MCF 10A (cell line): ENCODE measurements at regions not wholly inside any gene's neighbourhood (a gene's known extent, or its start where the extent isn't known, plus 50 kb on each side); places are given as distances from the start of the nearest gene placed in this dataset.
A peak's percentile ranks its signal among the peaks of the same experiment; 100 is the strongest.

ENCODE experiments used
- BruUV-seq: library from RNA; stranded (reverse); fragments of 400-500 nt; replicated peaks from 2 replicates; lab custom pipeline; 2021; lab: Mats Ljungman, UMichigan
- CTCF ChIA-PET: fragments of 300-600 bp; sonication (Branson Sonifier 250); formaldehyde crosslinking; extraction: SDS; loops from one replicate; lab custom pipeline; 2021; ENCODE audit warnings: antibody characterized with exemption, inconsistent platforms; lab: Yijun Ruan, JAX
- POLR2A ChIA-PET: fragments of 300-600, 350-650 bp; sonication (Branson Sonifier 250); formaldehyde crosslinking; extraction: SDS; loops from one replicate; lab custom pipeline; 2020; ENCODE audit warnings: antibody characterized with exemption, inconsistent platforms; lab: Yijun Ruan, JAX
- DNase-seq: peaks from one replicate; pipeline ENCODE4 v3.0.0-alpha.2; 2018; ENCODE audit not compliant: unreplicated experiment
- H3K27ac Mint-ChIP-seq: one replicate; pipeline ENCODE4 v1.8.0; 2022; ENCODE audit warnings: mild to moderate bottlenecking, low read depth, mixed read lengths; ENCODE audit not compliant: unreplicated experiment
- H3K27me3 Mint-ChIP-seq: one replicate; pipeline ENCODE4 v1.8.0; 2022; ENCODE audit warnings: mixed read lengths; ENCODE audit not compliant: insufficient read depth, unreplicated experiment
- H3K36me3 Mint-ChIP-seq: one replicate; pipeline ENCODE4 v1.8.0; 2022; ENCODE audit warnings: mild to moderate bottlenecking, moderate library complexity, mixed read lengths; ENCODE audit not compliant: insufficient read depth, unreplicated experiment
- H3K4me1 Mint-ChIP-seq: one replicate; pipeline ENCODE4 v1.8.0; 2022; ENCODE audit warnings: mixed read lengths; ENCODE audit not compliant: insufficient read depth, unreplicated experiment
- H3K4me3 Mint-ChIP-seq: one replicate; pipeline ENCODE4 v1.8.0; 2022; ENCODE audit warnings: mild to moderate bottlenecking, moderate library complexity, mixed read lengths; ENCODE audit not compliant: unreplicated experiment
- H3K9me3 Mint-ChIP-seq: one replicate; pipeline ENCODE4 v1.8.0; 2022; ENCODE audit warnings: mixed read lengths; ENCODE audit not compliant: unreplicated experiment
- intact Hi-C: fragments of 100-400 bp; cut with micrococcal nuclease; formaldehyde crosslinking; loops from 2 replicates; pipeline ENCODE4 v1.14.1; 2022
- TF ChIP-seq, protein P1 (sequence below): fragments of 200-600 bp; IDR thresholded peaks from one replicate; pipeline ENCODE4 v1.8.0; 2022; ENCODE audit warnings: antibody characterized with exemption, mild to moderate bottlenecking; ENCODE audit not compliant: unreplicated experiment

DNA sequence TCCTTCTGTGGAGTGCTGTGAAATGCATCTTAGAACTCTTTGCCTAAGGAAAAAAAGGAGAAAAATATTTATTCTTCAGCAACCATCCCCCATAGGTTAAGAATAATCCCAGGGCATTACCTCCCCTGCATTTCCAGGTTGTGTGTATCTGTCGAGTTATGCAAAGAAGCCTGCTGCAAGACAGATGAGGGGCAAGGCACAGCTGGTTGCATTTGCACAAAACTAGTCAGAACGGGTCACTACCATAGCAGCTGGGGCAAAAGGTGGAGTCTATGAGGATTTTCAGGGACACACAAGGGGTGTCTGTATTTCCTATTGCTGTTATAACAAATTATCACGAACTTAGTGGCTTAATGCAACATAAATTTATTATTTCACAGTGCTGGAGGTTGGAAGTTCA, 443.4 kb upstream of the C1orf87 start:
- Mint-ChIP-seq H3K9me3 (no peaks in the 10 kb centered on the region), H3K4me3 (no peak overlapping the region), H3K27ac (no peak overlapping the region), H3K36me3 (no peaks in the 10 kb centered on the region), H3K4me1 (no peaks in the 10 kb centered on the region), H3K27me3 (no peaks in the 10 kb centered on the region)
- ChIA-PET CTCF (no interaction called here), POLR2A (no interaction called here)
- no peak for DNase-seq
- no TSS peak for BruUV-seq
- intact Hi-C loops: no loop called here
- TF ChIP-seq, protein P1, sequence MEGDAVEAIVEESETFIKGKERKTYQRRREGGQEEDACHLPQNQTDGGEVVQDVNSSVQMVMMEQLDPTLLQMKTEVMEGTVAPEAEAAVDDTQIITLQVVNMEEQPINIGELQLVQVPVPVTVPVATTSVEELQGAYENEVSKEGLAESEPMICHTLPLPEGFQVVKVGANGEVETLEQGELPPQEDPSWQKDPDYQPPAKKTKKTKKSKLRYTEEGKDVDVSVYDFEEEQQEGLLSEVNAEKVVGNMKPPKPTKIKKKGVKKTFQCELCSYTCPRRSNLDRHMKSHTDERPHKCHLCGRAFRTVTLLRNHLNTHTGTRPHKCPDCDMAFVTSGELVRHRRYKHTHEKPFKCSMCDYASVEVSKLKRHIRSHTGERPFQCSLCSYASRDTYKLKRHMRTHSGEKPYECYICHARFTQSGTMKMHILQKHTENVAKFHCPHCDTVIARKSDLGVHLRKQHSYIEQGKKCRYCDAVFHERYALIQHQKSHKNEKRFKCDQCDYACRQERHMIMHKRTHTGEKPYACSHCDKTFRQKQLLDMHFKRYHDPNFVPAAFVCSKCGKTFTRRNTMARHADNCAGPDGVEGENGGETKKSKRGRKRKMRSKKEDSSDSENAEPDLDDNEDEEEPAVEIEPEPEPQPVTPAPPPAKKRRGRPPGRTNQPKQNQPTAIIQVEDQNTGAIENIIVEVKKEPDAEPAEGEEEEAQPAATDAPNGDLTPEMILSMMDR: no peak

DNA sequence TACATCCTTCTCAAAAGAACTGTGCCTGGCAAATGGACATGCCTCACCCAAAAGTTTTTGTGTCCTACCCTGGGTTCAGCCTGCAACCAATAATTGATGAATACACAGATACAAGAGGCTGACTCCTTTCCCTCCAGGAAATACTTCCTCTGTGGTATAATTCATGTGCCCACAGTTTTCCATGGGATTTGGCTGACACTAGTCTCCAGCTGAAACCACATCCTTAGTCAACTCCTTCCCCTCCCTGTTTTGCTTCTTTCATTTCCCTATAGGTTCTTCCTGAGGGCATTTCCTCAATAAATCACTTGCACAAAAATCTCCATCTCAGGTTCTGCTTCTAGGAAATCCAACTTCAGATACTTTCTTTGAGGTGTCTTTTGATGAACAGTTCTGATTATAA, 436.6 kb upstream of the C1orf87 start:
- H3K27ac Mint-ChIP-seq: no peak overlapping the region
- no peaks in the 10 kb centered on the region for H3K27me3 Mint-ChIP-seq
- ChIA-PET CTCF (interaction anchor here (0.6 to 0.7 kb wide), 2 partner anchors 153 to 1325 kb away, joined by 3 read pairs; no protein-coding TSS in a partner anchor), POLR2A (no interaction called here)
- BruUV-seq: no TSS peak
- no peaks in the 10 kb centered on the region for H3K9me3 Mint-ChIP-seq
- TF ChIP-seq, protein P1: no peak
- DNase-seq: no peak
- H3K4me3 Mint-ChIP-seq: no peak overlapping the region
- H3K4me1 Mint-ChIP-seq: no peaks in the 10 kb centered on the region
- intact Hi-C loops: no loop called here
- no peaks in the 10 kb centered on the region for H3K36me3 Mint-ChIP-seq

DNA sequence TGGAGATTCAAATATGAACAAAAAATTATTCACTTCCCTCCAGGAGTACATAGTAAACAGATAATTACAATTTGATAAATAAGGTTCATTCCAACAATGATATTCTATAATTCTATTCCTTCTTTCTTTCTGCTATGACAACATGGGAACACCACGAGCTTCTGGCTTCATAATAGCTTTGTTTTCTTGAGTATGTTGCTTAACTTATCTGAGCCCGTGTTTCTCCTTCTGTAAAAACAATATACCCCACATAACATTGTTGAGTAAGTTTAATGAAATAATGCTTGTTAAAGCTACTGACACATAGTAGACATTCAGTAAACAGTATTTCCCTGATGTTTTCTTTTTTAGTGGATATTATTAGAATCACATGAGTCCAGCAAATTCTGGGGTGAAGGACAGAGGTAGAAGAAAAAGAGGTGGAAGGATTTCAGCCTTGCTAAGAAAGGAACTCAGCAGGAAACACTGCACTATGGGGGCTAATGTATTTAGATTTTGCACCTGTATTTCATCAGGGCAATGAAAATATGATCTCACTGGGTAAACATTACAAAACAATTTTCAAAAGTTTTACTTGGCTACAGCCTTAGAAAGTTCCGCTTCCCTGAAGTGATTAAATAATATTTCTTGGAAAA, 430.8 kb upstream of the C1orf87 start:
- peaks cover 7% of the 10 kb centered on the region for H3K9me3 Mint-ChIP-seq
- BruUV-seq: TSS peak; percentile 83
- intact Hi-C loops: no loop called here
- H3K27me3 Mint-ChIP-seq: peaks cover 10% of the 10 kb centered on the region
- no peak overlapping the region for H3K4me3 Mint-ChIP-seq
- peak; percentile 12 for DNase-seq
- POLR2A ChIA-PET: no interaction called here
- no peak overlapping the region for H3K27ac Mint-ChIP-seq
- H3K4me1 Mint-ChIP-seq: peaks cover 6% of the 10 kb centered on the region
- CTCF ChIA-PET: interaction anchor here (0.6 kb wide), 1 partner anchor 259 kb away, joined by 3 read pairs; no protein-coding TSS in a partner anchor
- H3K36me3 Mint-ChIP-seq: no peaks in the 10 kb centered on the region
- TF ChIP-seq, protein P1: no peak

DNA sequence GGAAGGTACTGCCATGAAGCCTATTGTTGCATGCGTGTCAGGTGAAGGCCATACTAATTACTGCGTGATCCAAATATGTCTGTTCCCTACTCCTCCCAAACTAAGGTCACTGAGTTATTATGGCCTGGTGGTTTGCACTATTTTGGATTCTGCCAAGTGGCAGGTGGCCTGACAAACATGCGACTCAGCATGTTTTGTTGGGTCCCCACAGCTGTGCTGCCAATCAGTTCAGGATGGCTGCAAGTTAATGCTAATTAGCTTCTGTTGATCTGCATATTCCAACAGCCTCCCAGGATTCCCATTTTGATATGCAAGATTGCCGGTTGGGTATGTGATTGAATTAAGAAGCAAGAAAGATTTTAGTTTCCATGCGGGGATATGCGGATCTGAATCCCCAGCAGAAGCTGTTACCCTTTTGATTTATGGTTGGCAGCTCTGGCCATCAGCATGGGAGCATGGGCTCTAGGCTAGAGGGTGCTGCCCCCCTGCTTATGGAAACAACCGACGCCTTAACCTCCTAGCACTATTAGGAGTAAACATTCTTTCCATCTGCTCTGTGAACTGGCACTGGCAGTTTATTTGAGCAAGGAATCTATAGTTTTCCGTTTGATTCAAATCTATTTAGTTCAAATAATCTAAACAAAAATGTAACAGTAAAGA, 429.8 kb upstream of the C1orf87 start:
- Mint-ChIP-seq H3K9me3 (peaks cover 16% of the 10 kb centered on the region), H3K36me3 (no peaks in the 10 kb centered on the region), H3K4me1 (peaks cover 6% of the 10 kb centered on the region), H3K27ac (no peak overlapping the region), H3K27me3 (peaks cover 12% of the 10 kb centered on the region), H3K4me3 (no peak overlapping the region)
- ChIA-PET CTCF (interaction anchor here (0.5 to 0.7 kb wide), 2 partner anchors 68 to 195 kb away, joined by 3 read pairs; no protein-coding TSS in a partner anchor), POLR2A (no interaction called here)
- BruUV-seq: no TSS peak
- intact Hi-C loops: no loop called here
- TF ChIP-seq, protein P1: no peak
- no peak for DNase-seq
